HepG2 (cell line): ENCODE measurements at regions not wholly inside any gene's neighbourhood (a gene's known extent, or its start where the extent isn't known, plus 50 kb on each side); places are given as distances from the start of the nearest gene placed in this dataset.
A peak's percentile ranks its signal among the peaks of the same experiment; 100 is the strongest.
"Not testable (repeated sequence)": the region's sequence is repeated elsewhere in the genome, so short reads cannot be mapped to it uniquely, and the experiment has no call there.

Experiments used
- ATAC-seq: fragments of 200-7000 bp; cut with Tn5 transposase; 3 replicates; pipeline ENCODE4 v1.9.1; 2020; ENCODE audit warnings: mild to moderate bottlenecking, moderate library complexity
- BruUV-seq: library from RNA; stranded (reverse); fragments of 400-500 nt; replicated peaks from 2 replicates; lab custom pipeline; 2021; lab: Mats Ljungman, UMichigan
- CTCF ChIA-PET: fragments of 300-600 bp; formaldehyde crosslinking; extraction: SDS; loops from one replicate; lab custom pipeline; 2021; ENCODE audit warnings: low total read pairs, inconsistent platforms, low intra/inter-chr PET ratio; lab: Yijun Ruan, JAX
- POLR2A ChIA-PET: fragments of 350-600 bp; sonication (Branson Sonifier 250); formaldehyde crosslinking; loops from one replicate; lab custom pipeline; 2020; ENCODE audit warnings: antibody characterized with exemption, inconsistent platforms; lab: Yijun Ruan, JAX
- DNase-seq: peaks from one replicate; pipeline ENCODE4 v3.0.0-alpha.2; 2015; ENCODE audit warnings: low spot score
- FAIRE-seq: peaks from 3 replicates; lab custom pipeline; 2011; peaks lifted over from hg19 to GRCh38; lab: Jason Lieb, UNC
- H2AFZ ChIP-seq: one replicate; pipeline ENCODE4 v1.6.1; 2011; ENCODE audit warnings: low read length, inconsistent platforms
- H3K27ac ChIP-seq: fragments of 300-600 bp; 3 replicates; pipeline ENCODE4 v1.8.0; 2011; ENCODE audit warnings: mixed run types, mild to moderate bottlenecking, mixed read lengths, low read length, inconsistent platforms; ENCODE audit not compliant: insufficient read depth; ENCODE audit errors: extremely low read length
- H3K27me3 ChIP-seq, 2 experiments: fragments of 200-600 bp in 1 of 2; 2 replicates in 1 of 2; 3 replicates in 1 of 2; pipeline versions ENCODE4 v1.6.0 to v1.8.0; 2011; ENCODE audit warnings: low read length in 2 of 2, mild to moderate bottlenecking in 2 of 2, moderate library complexity in 2 of 2, inconsistent platforms in 1 of 2; ENCODE audit not compliant: insufficient read depth in 2 of 2, control insufficient read depth in 1 of 2
- H3K36me3 ChIP-seq, 2 experiments: fragments of 200-600 bp in 1 of 2; replicated peaks in 1 of 2; 2 replicates in 1 of 2; 3 replicates in 1 of 2; pipeline versions ENCODE4 v1.5.1 to v1.8.0; 2011; ENCODE audit warnings: low read length in 2 of 2, inconsistent platforms in 1 of 2; ENCODE audit not compliant: insufficient read depth in 2 of 2, control insufficient read depth in 1 of 2
- H3K4me1 ChIP-seq: 2 replicates; pipeline ENCODE4 v1.5.1; 2012; ENCODE audit warnings: low read length, inconsistent platforms; ENCODE audit not compliant: insufficient read depth
- H3K4me2 ChIP-seq: 2 replicates; pipeline ENCODE4 v1.6.0; 2011; ENCODE audit warnings: low read depth, low read length, inconsistent platforms
- H3K4me3 ChIP-seq, 3 experiments: fragments of 200-600 bp in 1 of 3; sonication (generic), shearing (Covaris generic) in 1 of 3; replicated peaks in 1 of 3; 2 replicates each; pipeline ENCODE4 v1.5.1; 2011 to 2016; ENCODE audit warnings: low read length in 3 of 3, inconsistent platforms in 2 of 3, low read depth in 2 of 3, mild to moderate bottlenecking in 2 of 3, control low read depth in 1 of 3, mixed read lengths in 1 of 3; ENCODE audit not compliant: insufficient read depth in 1 of 3
- H3K79me2 ChIP-seq: one replicate; pipeline ENCODE4 v1.6.1; 2011; ENCODE audit warnings: low read length, inconsistent platforms; ENCODE audit not compliant: insufficient read depth
- H3K9ac ChIP-seq: 2 replicates; pipeline ENCODE4 v1.6.0; 2011; ENCODE audit warnings: mild to moderate bottlenecking, low read depth, low read length, inconsistent platforms; ENCODE audit not compliant: insufficient read depth
- H3K9me3 ChIP-seq: 2 replicates; pipeline ENCODE4 v1.5.1; 2012; ENCODE audit warnings: mild to moderate bottlenecking, low read length
- H4K20me1 ChIP-seq: 2 replicates; pipeline ENCODE4 v1.6.0; 2011; ENCODE audit warnings: inconsistent platforms, mild to moderate bottlenecking, low read length, moderate library complexity; ENCODE audit not compliant: insufficient read depth
- FOXK1 ChIP-seq: sonication (generic); formaldehyde crosslinking; IDR thresholded peaks from 2 replicates; pipeline ENCODE4 v1.4.0; 2020; ENCODE audit warnings: low read depth, missing genetic modification reagents, borderline replicate concordance
- KDM2A ChIP-seq: sonication (generic); formaldehyde crosslinking; IDR thresholded peaks from 2 replicates; pipeline ENCODE4 v1.4.0; 2020; ENCODE audit warnings: low read depth, missing genetic modification reagents, borderline replicate concordance
- MAZ ChIP-seq, 2 experiments: sonication (generic) in 1 of 2; formaldehyde crosslinking in 1 of 2; IDR thresholded peaks; 2 replicates each; pipeline versions ENCODE4 v1.5.0 to v1.6.1; 2012 to 2020; ENCODE audit warnings: low read depth in 2 of 2, mild to moderate bottlenecking in 2 of 2, borderline replicate concordance in 1 of 2, improper control_type of control experiment in 1 of 2, low read length in 1 of 2, missing genetic modification reagents in 1 of 2, moderate library complexity in 1 of 2
- RFXAP ChIP-seq: sonication (generic); formaldehyde crosslinking; IDR thresholded peaks from 2 replicates; pipeline ENCODE4 v1.4.0; 2020; ENCODE audit warnings: missing genetic modification reagents, borderline replicate concordance
- SAP130 ChIP-seq: IDR thresholded peaks from 2 replicates; pipeline ENCODE4 v1.6.1; 2016; ENCODE audit warnings: low read depth
- SPEN ChIP-seq: sonication (generic); formaldehyde crosslinking; IDR thresholded peaks from 2 replicates; pipeline ENCODE4 v1.5.1; 2020; ENCODE audit warnings: low read depth, mild to moderate bottlenecking, missing genetic modification reagents
- TEAD2 ChIP-seq: sonication (generic); formaldehyde crosslinking; IDR thresholded peaks from 2 replicates; pipeline ENCODE4 v1.9.0; 2021; ENCODE audit warnings: missing genetic modification reagents
- ZFP36L1 ChIP-seq: sonication (generic); formaldehyde crosslinking; IDR thresholded peaks from 2 replicates; pipeline ENCODE4 v1.8.0; 2022; ENCODE audit warnings: mild to moderate bottlenecking, missing genetic modification reagents, moderate library complexity
- ZFP91 ChIP-seq: sonication (generic); formaldehyde crosslinking; IDR thresholded peaks from 2 replicates; pipeline ENCODE4 v1.9.0; 2022; ENCODE audit warnings: missing genetic modification reagents, mild to moderate bottlenecking, borderline replicate concordance
- ZFY ChIP-seq: sonication (generic); formaldehyde crosslinking; IDR thresholded peaks from 2 replicates; pipeline ENCODE4 v1.4.0; 2020; ENCODE audit warnings: missing genetic modification reagents
- ZMYM4 ChIP-seq: sonication (generic); formaldehyde crosslinking; IDR thresholded peaks from 2 replicates; pipeline ENCODE4 v1.8.1; 2023; ENCODE audit warnings: mild to moderate bottlenecking, missing genetic modification reagents
- ZNF180 ChIP-seq: sonication (generic); formaldehyde crosslinking; IDR thresholded peaks from 2 replicates; pipeline ENCODE4 v1.4.0; 2020; ENCODE audit warnings: low read depth, missing genetic modification reagents, borderline replicate concordance
- ZNF292 ChIP-seq: sonication (generic); formaldehyde crosslinking; IDR thresholded peaks from 2 replicates; pipeline ENCODE4 v1.8.1; 2022; ENCODE audit warnings: mild to moderate bottlenecking, low read depth, missing genetic modification reagents, borderline replicate concordance
- ZNF343 ChIP-seq: sonication (generic); formaldehyde crosslinking; IDR thresholded peaks from 2 replicates; pipeline ENCODE4 v1.4.0; 2020; ENCODE audit warnings: mild to moderate bottlenecking, missing genetic modification reagents
- ZNF350 ChIP-seq: sonication (generic); formaldehyde crosslinking; IDR thresholded peaks from 2 replicates; pipeline ENCODE4 v1.4.0; 2020; ENCODE audit warnings: mild to moderate bottlenecking, low read depth, missing genetic modification reagents, borderline replicate concordance
- ZNF605 ChIP-seq: sonication (generic); formaldehyde crosslinking; IDR thresholded peaks from 2 replicates; pipeline ENCODE4 v1.8.0; 2022; ENCODE audit warnings: mild to moderate bottlenecking, missing genetic modification reagents
- ZNF614 ChIP-seq: IDR thresholded peaks from 2 replicates; pipeline ENCODE4 v1.6.1; 2018; ENCODE audit warnings: missing biosample characterization, missing genetic modification reagents, inconsistent platforms, borderline replicate concordance
- WGBS: methylation state at CpG from one replicate; pipeline ENCODE4 v1.1.6; 2017; ENCODE audit warnings: low lambda C conversion rate; 5-methylcytosine and 5-hydroxymethylcytosine counted together
- in situ Hi-C: cut with HindIII; loops from 2 replicates; pipeline ENCODE4 v1.10.0; 2017; ENCODE audit warnings: low pct_unique_long_range_greater_than_20kb; ENCODE audit not compliant: extremely low pct_ligation_motif_present
- intact Hi-C: fragments of 100-400 bp; cut with micrococcal nuclease; formaldehyde crosslinking; loops from one replicate; pipeline ENCODE4 v1.10.0; 2022; ENCODE audit not compliant: unreplicated experiment

DNA sequence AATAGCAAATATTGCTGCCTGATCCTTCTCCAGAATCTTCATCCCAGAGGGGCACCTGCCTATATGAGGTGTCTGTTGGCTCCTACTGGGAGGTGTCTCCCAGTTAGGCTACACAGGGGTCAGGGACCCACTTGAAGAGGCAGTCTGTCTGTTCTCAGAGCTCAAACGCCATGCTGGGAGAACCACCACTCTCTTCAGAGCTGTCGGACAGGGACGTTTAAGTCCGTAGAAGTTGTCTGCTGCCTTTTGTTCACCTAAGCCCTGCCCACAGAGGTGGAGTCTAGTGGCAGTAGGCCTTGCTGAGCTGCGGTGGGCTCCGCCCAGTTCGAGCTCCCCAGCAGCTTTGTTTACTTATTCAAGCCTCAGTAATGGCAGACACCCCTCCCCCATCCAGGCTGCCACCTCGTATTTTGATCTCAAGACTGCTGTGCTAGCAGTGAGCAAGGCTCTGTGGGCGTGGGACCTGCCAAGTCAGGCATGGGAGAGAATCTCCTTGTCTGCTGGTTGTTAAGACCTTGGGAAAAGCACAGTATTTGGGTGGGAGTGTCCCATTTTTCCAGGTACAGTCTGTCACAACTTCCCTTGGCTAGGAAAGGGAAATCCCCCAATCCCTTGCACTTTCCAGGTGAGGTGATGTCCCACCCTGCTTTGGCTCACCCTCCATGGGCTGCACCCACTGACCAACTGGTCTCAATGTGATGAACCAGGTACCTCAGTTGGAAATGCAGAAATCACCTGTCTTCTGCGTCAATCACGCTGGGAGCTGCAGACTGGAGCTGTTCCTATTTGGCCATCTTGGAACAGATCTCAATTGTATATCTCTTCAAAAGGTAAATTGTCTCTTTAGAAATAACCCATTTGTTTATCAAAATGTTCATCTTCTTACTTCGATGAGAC lies 87.4 kb upstream of the ITPRID2 start:
- Histone ChIP-seq H3K4me1 (peaks cover 28% of the 10 kb centered on the region), H3K9ac (peak overlapping the region; percentile 46), H3K4me3 (peak overlapping the region; percentile 37 to 65 (median 47); a peak in 5 of 6 replicates), H3K4me2 (peak overlapping the region; percentile 89), H3K9me3 (peaks cover 11% of the 10 kb centered on the region; the same call in 1 of the 2 replicates), H2AFZ (peak overlapping the region; percentile 65)
- WGBS, result 25% methylated on average over 11 of the region's 12 CpGs
- H3K27me3 ChIP-seq; in situ Hi-C loops; BruUV-seq; H3K27ac ChIP-seq; H3K36me3 ChIP-seq; CTCF ChIA-PET; H3K79me2 ChIP-seq; H4K20me1 ChIP-seq; TF ChIP-seq MAZ (IDR thresholded peaks at IDR 0.05; ENCODE audit: borderline replicate concordance, low read depth, low read length): not testable (repeated sequence)
- peak; percentile 65 for FAIRE-seq
- DNase-seq, result peak; percentile 84
- ATAC-seq, result peak; percentile 97
- POLR2A ChIA-PET, result interaction anchor here (1.0 to 1.3 kb wide), 2 partner anchors 14 to 20 kb away, joined by 5 to 9 read pairs; no protein-coding TSS in a partner anchor
- intact Hi-C loops, result loop anchor here (1.0 kb wide), 1 partner anchor 13 kb away; no protein-coding TSS in a partner anchor
- TF ChIP-seq MAZ (CRISPR knock-in tag; IDR thresholded peaks at IDR 0.05; ENCODE audit: low read depth), result 0 out of 2 replicates have a peak, but pooled peaks have one; percentile 29
- peak; percentile 25; the same call in 1 of the 2 replicates for TF ChIP-seq SPEN (CRISPR knock-in tag)
- peak; percentile 45; the same call in 1 of the 2 replicates for TF ChIP-seq ZFY (CRISPR knock-in tag)
- TF ChIP-seq ZFP91 (CRISPR knock-in tag), result peak; percentile 57; the same call in 1 of the 2 replicates
- peak; percentile 39 for TF ChIP-seq SAP130 (CRISPR knock-in tag)
- TF ChIP-seq ZNF180 (CRISPR knock-in tag), result peak; percentile 63; the same call in 1 of the 2 replicates
- peak; percentile 68; the same call in 1 of the 2 replicates for TF ChIP-seq ZNF605 (CRISPR knock-in tag)
- peak; percentile 68; the same call in 1 of the 2 replicates for TF ChIP-seq FOXK1 (CRISPR knock-in tag)
- peak; percentile 59; the same call in 1 of the 2 replicates for TF ChIP-seq RFXAP
- peak; percentile 78 for TF ChIP-seq ZNF350
- 0 out of 2 replicates have a peak, but pooled peaks have one; percentile 34 for TF ChIP-seq ZNF614 (CRISPR knock-in tag)
- TF ChIP-seq ZMYM4 (CRISPR knock-in tag), result peak; percentile 91
- peak; percentile 23; the same call in 1 of the 2 replicates for TF ChIP-seq ZNF343
- peak; percentile 85; the same call in 1 of the 2 replicates for TF ChIP-seq ZFP36L1 (CRISPR knock-in tag)
- TF ChIP-seq ZNF292 (CRISPR knock-in tag), result peak; percentile 64; the same call in 1 of the 2 replicates
- TF ChIP-seq TEAD2 (CRISPR knock-in tag), result 0 out of 2 replicates have a peak, but pooled peaks have one; percentile 42
- TF ChIP-seq KDM2A (CRISPR knock-in tag), result peak; percentile 45; the same call in 1 of the 2 replicates
